Kidney (tissue), 13 donors: ENCODE measurements at regions not wholly inside any gene's neighbourhood (a gene's known extent, or its start where the extent isn't known, plus 50 kb on each side); places are given as distances from the start of the nearest gene placed in this dataset.
"Not testable (repeated sequence)": the region's sequence is repeated elsewhere in the genome, so short reads cannot be mapped to it uniquely, and the experiment has no call there.

Source experiments
- DNase-seq, 5 donors: peaks; one replicate each; pipeline ENCODE4 v3.0.0-alpha.2; 2013 to 2020
- FAIRE-seq: peaks from 2 replicates; lab custom pipeline; 2012; peaks lifted over from hg19 to GRCh38; lab: Jason Lieb, UNC
- H3K27ac ChIP-seq, 2 donors: one replicate each; pipeline ENCODE4 v1.7.0; 2013; ENCODE audit warnings: low read depth in 2 of 2, low read length in 2 of 2, inconsistent platforms in 1 of 2
- H3K27me3 ChIP-seq: one replicate; pipeline ENCODE4 v1.7.1; 2013; ENCODE audit warnings: low read length, inconsistent platforms; ENCODE audit not compliant: control insufficient read depth, insufficient read depth
- H3K36me3 ChIP-seq, 3 donors: one replicate each; pipeline versions ENCODE4 v1.7.0 to v1.7.1; 2013; ENCODE audit warnings: low read length in 3 of 3, control low read depth in 1 of 3, inconsistent platforms in 1 of 3; ENCODE audit not compliant: insufficient read depth in 3 of 3, control insufficient read depth in 2 of 3
- H3K4me1 ChIP-seq, 3 donors: one replicate each; pipeline versions ENCODE4 v1.7.0 to v1.7.1; 2013; ENCODE audit warnings: low read length in 3 of 3, inconsistent platforms in 1 of 3, low read depth in 1 of 3; ENCODE audit not compliant: control insufficient read depth in 2 of 3, insufficient read depth in 2 of 3
- H3K4me3 ChIP-seq, 3 donors: one replicate each; pipeline versions ENCODE4 v1.7.0 to v1.8.1; 2013; ENCODE audit warnings: low read length in 3 of 3, control low read depth in 1 of 3, inconsistent platforms in 1 of 3
- H3K9ac ChIP-seq, 3 donors: one replicate each; pipeline versions ENCODE4 v1.7.0 to v1.7.1; 2013; ENCODE audit warnings: low read length in 3 of 3, control low read depth in 1 of 3, inconsistent platforms in 1 of 3
- H3K9me3 ChIP-seq, 3 donors: one replicate each; pipeline versions ENCODE4 v1.7.0 to v1.7.1; 2013; ENCODE audit warnings: low read length in 3 of 3, control low read depth in 1 of 3, inconsistent platforms in 1 of 3; ENCODE audit not compliant: control insufficient read depth in 2 of 3, insufficient read depth in 1 of 3
- intact Hi-C: fragments of 100-400 bp; cut with DNase I; formaldehyde crosslinking; loops from one replicate; pipeline ENCODE4 v1.11.1; 2022
- TF ChIP-seq, protein P1 (sequence below): IDR thresholded peaks from 3 replicates; pipeline ENCODE4 v1.5.1; 2012; ENCODE audit warnings: mild to moderate bottlenecking, moderate library complexity, borderline replicate concordance; ENCODE audit not compliant: insufficient read depth; ENCODE audit errors: extremely low read depth
- donor health status: control.
- donor health status: control.
- donor health status: control.
- donor health status: control.
- donor health status: control.
- donor health status: DM: yes; HTN: yes; CAD: no.
- donor health status: Normal renal cell carcinoma (clear cell type).

DNA sequence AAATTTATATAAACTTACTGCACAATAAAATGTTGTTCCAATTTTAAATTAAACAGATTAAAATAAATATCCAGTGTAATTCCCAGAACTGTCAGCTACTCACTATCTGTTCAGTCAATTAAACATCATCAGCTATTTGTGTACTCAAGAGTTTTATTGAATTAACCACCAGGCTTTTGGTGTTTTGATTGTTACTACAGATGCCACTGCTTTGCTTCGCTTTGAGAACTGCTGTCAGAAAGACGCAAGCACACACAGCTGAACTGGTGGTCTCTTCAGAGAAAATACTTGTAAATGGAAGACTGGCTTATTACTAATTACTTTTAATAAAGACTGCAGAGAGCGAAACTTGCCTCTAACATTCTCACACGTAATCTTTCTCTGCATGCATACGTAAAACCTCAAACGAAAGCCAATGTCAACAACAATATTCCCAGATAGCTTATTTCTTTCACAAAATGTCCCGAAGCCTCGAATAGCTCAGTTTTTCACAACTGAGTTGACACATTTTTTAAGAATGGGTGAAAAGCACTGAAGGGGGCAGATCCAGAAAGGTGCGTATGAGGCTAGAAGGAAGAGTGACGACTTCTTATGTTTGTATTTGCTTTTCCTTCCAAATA, 259.6 kb upstream of the RPS23 start:
- H3K9me3 ChIP-seq = peaks cover 0 to 8% (median 0%) of the 10 kb centered on the region in 3 donors
- DNase-seq = no peak

DNA sequence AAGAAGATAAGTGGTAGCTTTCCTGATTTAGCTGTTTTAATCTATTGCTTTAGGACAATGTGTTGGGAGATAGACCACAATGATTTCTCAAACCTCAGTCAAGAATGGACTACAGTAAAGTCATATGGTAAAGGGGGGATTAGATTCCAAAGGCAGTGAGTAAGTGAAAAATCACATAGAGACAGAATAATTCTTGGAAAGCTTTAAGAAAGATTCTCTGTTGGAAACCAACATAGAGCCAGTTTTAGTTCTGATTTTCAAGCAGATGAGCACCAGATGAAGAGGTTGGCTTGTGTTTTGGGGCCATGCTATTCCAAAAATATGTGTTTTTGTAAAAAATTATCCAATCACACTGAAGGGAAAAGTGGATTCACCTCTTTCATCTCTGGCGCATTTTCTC, 256.8 kb upstream of the RPS23 start:
- Histone ChIP-seq H3K4me3 (no peak overlapping the region), H3K27ac (no peak overlapping the region), H3K9me3 (peaks cover 0 to 9% (median 0%) of the 10 kb centered on the region in 3 donors), H3K9ac (no peak overlapping the region), H3K4me1 (no peaks in the 10 kb centered on the region), H3K36me3 (no peaks in the 10 kb centered on the region), H3K27me3 (no peaks in the 10 kb centered on the region)
- TF ChIP-seq, protein P1, sequence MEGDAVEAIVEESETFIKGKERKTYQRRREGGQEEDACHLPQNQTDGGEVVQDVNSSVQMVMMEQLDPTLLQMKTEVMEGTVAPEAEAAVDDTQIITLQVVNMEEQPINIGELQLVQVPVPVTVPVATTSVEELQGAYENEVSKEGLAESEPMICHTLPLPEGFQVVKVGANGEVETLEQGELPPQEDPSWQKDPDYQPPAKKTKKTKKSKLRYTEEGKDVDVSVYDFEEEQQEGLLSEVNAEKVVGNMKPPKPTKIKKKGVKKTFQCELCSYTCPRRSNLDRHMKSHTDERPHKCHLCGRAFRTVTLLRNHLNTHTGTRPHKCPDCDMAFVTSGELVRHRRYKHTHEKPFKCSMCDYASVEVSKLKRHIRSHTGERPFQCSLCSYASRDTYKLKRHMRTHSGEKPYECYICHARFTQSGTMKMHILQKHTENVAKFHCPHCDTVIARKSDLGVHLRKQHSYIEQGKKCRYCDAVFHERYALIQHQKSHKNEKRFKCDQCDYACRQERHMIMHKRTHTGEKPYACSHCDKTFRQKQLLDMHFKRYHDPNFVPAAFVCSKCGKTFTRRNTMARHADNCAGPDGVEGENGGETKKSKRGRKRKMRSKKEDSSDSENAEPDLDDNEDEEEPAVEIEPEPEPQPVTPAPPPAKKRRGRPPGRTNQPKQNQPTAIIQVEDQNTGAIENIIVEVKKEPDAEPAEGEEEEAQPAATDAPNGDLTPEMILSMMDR = no peak
- no peak for DNase-seq
- intact Hi-C loops = no loop called here
- FAIRE-seq = no peak

More for the DNA sequence above, 259.6 kb upstream of the RPS23 start:
- no peak overlapping the region for H3K27ac ChIP-seq
- no peaks in the 10 kb centered on the region for H3K27me3 ChIP-seq
- no peak for FAIRE-seq
- no peak overlapping the region for H3K9ac ChIP-seq
- no peaks in the 10 kb centered on the region for H3K36me3 ChIP-seq
- TF ChIP-seq, protein P1 = no peak
- intact Hi-C loops = no loop called here
- no peaks in the 10 kb centered on the region for H3K4me1 ChIP-seq
- H3K4me3 ChIP-seq = no peak overlapping the region

DNA sequence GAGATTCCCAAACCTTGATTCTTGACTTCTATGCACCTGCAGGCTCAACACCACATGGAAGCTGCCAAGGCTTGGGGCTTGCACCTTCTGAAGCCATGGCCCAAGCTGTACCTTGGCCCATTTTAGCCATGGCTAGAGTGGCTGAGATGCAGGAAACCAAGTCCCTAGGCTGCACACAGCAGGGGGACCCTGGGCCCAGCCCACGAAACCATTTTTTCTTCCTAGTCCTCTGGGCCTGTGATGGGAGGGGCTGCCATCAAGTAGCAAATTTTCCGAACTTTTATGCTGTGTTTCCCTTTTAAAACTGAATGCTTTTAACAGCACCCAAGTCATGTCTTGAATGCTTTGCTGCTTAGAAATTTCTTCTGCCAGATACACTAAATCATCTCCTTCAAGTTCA, 253.9 kb upstream of the RPS23 start:
- H3K4me1 ChIP-seq, H3K36me3 ChIP-seq, H3K9ac ChIP-seq, H3K27me3 ChIP-seq, DNase-seq, H3K9me3 ChIP-seq, H3K27ac ChIP-seq, FAIRE-seq, intact Hi-C loops, H3K4me3 ChIP-seq: not testable (repeated sequence)

DNA sequence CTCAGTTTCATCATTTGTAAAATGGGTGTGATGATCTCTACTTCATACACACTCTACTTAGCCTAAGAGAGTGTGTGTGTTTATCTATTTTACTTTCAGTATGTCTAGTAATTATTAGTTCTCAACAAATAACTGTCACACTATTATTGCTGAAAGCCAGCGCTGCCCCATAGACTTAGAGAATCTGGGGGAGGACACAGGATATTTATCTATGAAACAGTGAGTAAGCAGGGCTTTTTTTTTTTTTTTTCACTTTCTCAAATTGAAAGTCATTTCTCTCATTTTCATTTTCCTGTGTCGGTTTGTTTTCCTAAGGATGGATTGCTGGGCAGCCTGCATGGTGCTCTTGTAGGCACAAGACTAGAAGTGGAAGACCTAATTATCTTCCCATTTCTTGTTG, 248.4 kb upstream of the RPS23 start:
- Histone ChIP-seq H3K9ac (no peak overlapping the region), H3K36me3 (no peaks in the 10 kb centered on the region), H3K4me1 (no peaks in the 10 kb centered on the region), H3K27me3 (no peaks in the 10 kb centered on the region), H3K27ac (no peak overlapping the region), H3K4me3 (no peak overlapping the region), H3K9me3 (no peaks in the 10 kb centered on the region)
- FAIRE-seq = no peak
- peak in 1 of 5 donors; percentile 11 for DNase-seq
- intact Hi-C loops = no loop called here
- TF ChIP-seq, protein P1 = no peak
